MM.1S (cell line): ENCODE measurements at regions not wholly inside any gene's neighbourhood (a gene's known extent, or its start where the extent isn't known, plus 50 kb on each side); places are given as distances from the start of the nearest gene placed in this dataset.

Source experiments
- DNase-seq: peaks from one replicate; pipeline ENCODE4 v3.0.0-alpha.2; 2015
- H2AFZ ChIP-seq: fragments of 300-600 bp; sonication (generic); 2 replicates; pipeline ENCODE4 v1.6.0; 2016; ENCODE audit warnings: antibody characterized with exemption, low read length
- H3F3A ChIP-seq: fragments of 300-600 bp; sonication (generic); 2 replicates; pipeline ENCODE4 v1.6.1; 2016; ENCODE audit warnings: mild to moderate bottlenecking, antibody characterized with exemption, low read length, moderate library complexity, mixed read lengths; ENCODE audit not compliant: insufficient read depth
- H3K27ac ChIP-seq: fragments of 300-600 bp; sonication (generic); 2 replicates; pipeline ENCODE4 v1.5.1; 2016; ENCODE audit warnings: mild to moderate bottlenecking, low read length
- H3K27me3 ChIP-seq: fragments of 300-600 bp; sonication (generic); replicated peaks from 2 replicates; pipeline ENCODE4 v1.6.0; 2016; ENCODE audit warnings: low read length; ENCODE audit not compliant: insufficient read depth
- H3K36me3 ChIP-seq: fragments of 300-600 bp; sonication (generic); replicated peaks from 2 replicates; pipeline ENCODE4 v1.6.1; 2016; ENCODE audit warnings: mild to moderate bottlenecking, low read length, mixed read lengths; ENCODE audit not compliant: insufficient read depth
- H3K4me1 ChIP-seq: fragments of 300-600 bp; sonication (generic); 2 replicates; pipeline ENCODE4 v1.6.1; 2016; ENCODE audit warnings: low read length, mixed read lengths
- H3K4me2 ChIP-seq: fragments of 300-600 bp; sonication (generic); 2 replicates; pipeline ENCODE4 v1.6.0; 2016; ENCODE audit warnings: low read depth, low read length
- H3K4me3 ChIP-seq: fragments of 300-600 bp; sonication (generic); 2 replicates; pipeline ENCODE4 v1.5.1; 2016; ENCODE audit warnings: low read length, mixed read lengths
- H3K79me2 ChIP-seq: fragments of 300-600 bp; sonication (generic); 2 replicates; pipeline ENCODE4 v1.6.1; 2016; ENCODE audit warnings: mixed run types, low read length, mixed read lengths
- H3K9ac ChIP-seq: fragments of 300-600 bp; sonication (generic); 2 replicates; pipeline ENCODE4 v1.6.1; 2016; ENCODE audit warnings: low read length, mixed read lengths
- H3K9me2 ChIP-seq: fragments of 300-600 bp; sonication (generic); replicated peaks from 2 replicates; pipeline ENCODE4 v1.6.1; 2016; ENCODE audit warnings: mild to moderate bottlenecking, low read length, mixed read lengths; ENCODE audit not compliant: insufficient read depth
- H3K9me3 ChIP-seq: fragments of 300-600 bp; sonication (generic); replicated peaks from 2 replicates; pipeline ENCODE4 v1.6.1; 2016; ENCODE audit warnings: mild to moderate bottlenecking, low read length, mixed read lengths; ENCODE audit not compliant: insufficient read depth
- H4K20me1 ChIP-seq: fragments of 300-600 bp; sonication (generic); 2 replicates; pipeline ENCODE4 v1.6.1; 2016; ENCODE audit warnings: mild to moderate bottlenecking, low read length, moderate library complexity, mixed read lengths; ENCODE audit not compliant: insufficient read depth
- CTCF ChIP-seq: fragments of 300-600 bp; sonication (generic); IDR thresholded peaks from 2 replicates; pipeline ENCODE4 v1.5.1; 2016; ENCODE audit warnings: antibody characterized with exemption, low read length, mixed read lengths
- EZH2 ChIP-seq: fragments of 300-600 bp; sonication (generic); optimal IDR thresholded peaks from 2 replicates; pipeline ENCODE3; 2017; ENCODE audit warnings: low read depth, mild to moderate bottlenecking, antibody characterized with exemption, low read length, mixed read lengths
- EZH2phosphoT487 ChIP-seq: fragments of 300-600 bp; sonication (generic); IDR thresholded peaks from 2 replicates; pipeline ENCODE4 v1.6.1; 2018; ENCODE audit warnings: antibody characterized with exemption, low read length

GRCh38 chr6:19998541-19998940 is 161.4 kb downstream of the ID4 start:
- Histone ChIP-seq H3K27ac (no peak overlapping the region), H3K9me2 (no peaks in the 10 kb centered on the region), H3K4me1 (no peaks in the 10 kb centered on the region), H3K79me2 (no peaks in the 10 kb centered on the region), H3K27me3 (no peaks in the 10 kb centered on the region), H3F3A (no peaks in the 10 kb centered on the region), H3K36me3 (no peaks in the 10 kb centered on the region), H4K20me1 (no peaks in the 10 kb centered on the region), H3K9ac (no peak overlapping the region), H3K4me2 (no peak overlapping the region), H2AFZ (no peak overlapping the region), H3K4me3 (no peak overlapping the region), H3K9me3 (no peaks in the 10 kb centered on the region)
- TF ChIP-seq EZH2phosphoT487, result no peak
- TF ChIP-seq CTCF, result no peak
- TF ChIP-seq EZH2, result no peak
- DNase-seq, result no peak

DNA sequence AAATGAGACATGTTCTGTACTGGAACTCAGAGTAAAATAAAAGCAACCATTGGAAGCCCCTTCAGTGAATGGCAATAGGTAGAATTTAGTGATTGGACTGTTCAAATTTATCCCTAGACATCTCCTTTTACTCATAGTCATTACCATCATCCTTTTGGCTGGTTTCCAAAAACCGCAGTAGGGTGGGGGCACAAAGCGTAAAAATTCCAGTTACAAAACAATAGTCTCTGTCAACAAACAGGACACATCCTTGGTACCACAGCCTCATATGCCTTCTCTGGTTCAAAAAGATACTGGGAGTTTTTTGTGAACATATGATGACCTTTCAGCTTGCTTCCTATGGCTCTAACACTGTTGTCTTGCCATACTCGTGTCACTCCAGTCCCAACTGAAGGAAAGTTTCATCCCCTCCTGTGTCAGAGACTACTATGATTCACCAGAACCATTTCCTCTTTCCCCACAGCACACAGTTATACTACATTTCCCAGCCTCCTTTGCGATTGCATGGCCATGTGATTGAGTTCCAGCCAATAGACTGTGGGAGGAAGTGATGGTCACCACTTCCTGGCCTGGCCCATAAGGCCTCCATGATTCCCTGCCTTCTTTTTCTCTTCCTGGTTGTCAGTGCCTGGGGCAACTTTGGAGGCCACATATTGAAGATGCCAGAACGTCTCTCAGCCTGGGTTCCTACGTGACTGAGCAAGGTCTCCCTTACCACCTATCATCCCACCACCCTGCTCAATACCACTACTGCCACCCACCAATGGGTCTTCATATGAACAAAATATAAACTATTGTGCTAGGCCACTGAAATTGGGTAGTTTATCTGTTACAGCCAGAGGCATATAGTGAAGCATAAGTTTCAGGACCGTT is 162.4 kb downstream of the ID4 start:
- no peaks in the 10 kb centered on the region for H3K27me3 ChIP-seq
- H3K9me3 ChIP-seq, result no peaks in the 10 kb centered on the region
- no peaks in the 10 kb centered on the region for H3F3A ChIP-seq
- no peaks in the 10 kb centered on the region for H4K20me1 ChIP-seq
- TF ChIP-seq EZH2 (no peak), EZH2phosphoT487 (no peak), CTCF (no peak)
- H3K27ac ChIP-seq, result no peak overlapping the region
- H2AFZ ChIP-seq, result peak overlapping the region; percentile 27; the same call in 1 of the 2 replicates
- H3K79me2 ChIP-seq, result no peaks in the 10 kb centered on the region
- H3K9ac ChIP-seq, result no peak overlapping the region
- DNase-seq, result peak; percentile 12
- no peak overlapping the region for H3K4me2 ChIP-seq
- no peaks in the 10 kb centered on the region for H3K9me2 ChIP-seq
- H3K4me1 ChIP-seq, result no peaks in the 10 kb centered on the region
- no peaks in the 10 kb centered on the region for H3K36me3 ChIP-seq
- no peak overlapping the region for H3K4me3 ChIP-seq

DNA sequence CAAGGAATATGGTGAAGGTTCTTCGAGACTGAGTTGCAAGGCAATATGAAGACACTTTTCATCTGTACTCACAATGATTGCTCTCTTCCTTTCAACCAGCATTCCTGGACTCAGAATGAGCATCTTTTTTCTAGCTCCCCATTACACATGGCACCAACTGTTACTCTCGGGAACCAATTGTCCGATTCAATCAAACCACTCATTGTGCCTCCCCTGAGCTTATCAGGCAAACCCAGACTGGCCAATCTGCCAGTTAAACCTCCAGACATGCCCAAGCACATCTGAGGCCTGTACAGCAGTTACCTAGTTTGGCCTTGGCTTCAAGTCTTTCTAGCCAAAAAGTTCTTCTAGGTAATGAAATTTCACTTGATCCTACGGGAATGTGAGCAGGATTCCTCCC is 164.1 kb downstream of the ID4 start:
- DNase-seq, result no peak
- Histone ChIP-seq H3K27ac (no peak overlapping the region), H3K27me3 (no peaks in the 10 kb centered on the region), H3K4me3 (no peak overlapping the region), H3K4me1 (no peaks in the 10 kb centered on the region), H3K36me3 (no peaks in the 10 kb centered on the region), H3K9me3 (no peaks in the 10 kb centered on the region), H3K9ac (no peak overlapping the region), H3K79me2 (no peaks in the 10 kb centered on the region), H3K9me2 (no peaks in the 10 kb centered on the region), H4K20me1 (no peaks in the 10 kb centered on the region), H2AFZ (no peak overlapping the region), H3K4me2 (no peak overlapping the region), H3F3A (no peaks in the 10 kb centered on the region)
- no peak for TF ChIP-seq EZH2
- no peak for TF ChIP-seq EZH2phosphoT487
- no peak for TF ChIP-seq CTCF
